DOHH2 (cell line): ENCODE measurements at regions not wholly inside any gene's neighbourhood (a gene's known extent, or its start where the extent isn't known, plus 50 kb on each side); places are given as distances from the start of the nearest gene placed in this dataset.

Source experiments
- CTCF ChIP-seq: fragments of 200-600 bp; sonication (generic); IDR thresholded peaks from one replicate; pipeline ENCODE4 v1.5.1; 2014; ENCODE audit warnings: antibody characterized with exemption, mild to moderate bottlenecking, low read depth, low read length; ENCODE audit not compliant: poor library complexity, severe bottlenecking
- EZH2phosphoT487 ChIP-seq: fragments of 200-600 bp; sonication (generic); IDR thresholded peaks from 2 replicates; pipeline ENCODE4 v1.6.1; 2017; ENCODE audit warnings: borderline replicate concordance, mild to moderate bottlenecking, antibody characterized with exemption, low read length, moderate library complexity, mixed read lengths

- TF ChIP-seq CTCF (no peak), EZH2phosphoT487 (no peak)
These were observed 1240.2 kb upstream of the ALCAM start for GRCh38 chr3:104126463-104126862.
